Neural cell (in vitro differentiated cells): ENCODE measurements at regions not wholly inside any gene's neighbourhood (a gene's known extent, or its start where the extent isn't known, plus 50 kb on each side); places are given as distances from the start of the nearest gene placed in this dataset.

Experiments used
- H2AFZ ChIP-seq: fragments of 200-600, 300-800 bp; sonication (generic), shearing (Covaris generic); 2 replicates; pipeline ENCODE4 v1.6.0; 2014; ENCODE audit warnings: low read depth, mild to moderate bottlenecking, antibody characterized with exemption, low read length, moderate library complexity
- H3F3A ChIP-seq: fragments of 200-600 bp; shearing (Covaris generic); 2 replicates; pipeline ENCODE4 v1.6.1; 2016; ENCODE audit warnings: mild to moderate bottlenecking, moderate library complexity, mixed read lengths, antibody characterized with exemption, low read length; ENCODE audit not compliant: insufficient read depth, poor library complexity, severe bottlenecking
- H3K27ac ChIP-seq: fragments of 200-600, 300-800 bp; sonication (generic), shearing (Covaris generic); 2 replicates; pipeline ENCODE4 v1.5.1; 2014; ENCODE audit warnings: mild to moderate bottlenecking, low read length, moderate library complexity
- H3K27me3 ChIP-seq: fragments of 300-800, 200-600 bp; sonication (generic), shearing (Covaris generic); 2 replicates; pipeline ENCODE4 v1.6.0; 2014; ENCODE audit warnings: mild to moderate bottlenecking, low read depth, low read length, moderate library complexity; ENCODE audit not compliant: insufficient read depth
- H3K36me3 ChIP-seq: fragments of 300-800, 200-600 bp; sonication (generic), shearing (Covaris generic); 2 replicates; pipeline ENCODE4 v1.5.1; 2014; ENCODE audit warnings: mild to moderate bottlenecking, antibody characterized with exemption, low read length, moderate library complexity; ENCODE audit not compliant: insufficient read depth
- H3K4me2 ChIP-seq: fragments of 300-800, 200-600 bp; sonication (generic), shearing (Covaris generic); 2 replicates; pipeline ENCODE4 v1.6.0; 2014; ENCODE audit warnings: mild to moderate bottlenecking, low read length
- H3K4me3 ChIP-seq: fragments of 300-800, 200-600 bp; sonication (generic), shearing (Covaris generic); 2 replicates; pipeline ENCODE4 v1.5.1; 2014; ENCODE audit warnings: mild to moderate bottlenecking, low read length, moderate library complexity
- H3K79me2 ChIP-seq: fragments of 200-600 bp; shearing (Covaris generic); replicated peaks from 2 replicates; pipeline ENCODE4 v1.6.0; 2014; ENCODE audit warnings: mild to moderate bottlenecking, low read length, moderate library complexity; ENCODE audit not compliant: insufficient read depth
- H3K9ac ChIP-seq: fragments of 300-800, 200-600 bp; sonication (generic), shearing (Covaris generic); 2 replicates; pipeline ENCODE4 v1.6.1; 2016; ENCODE audit warnings: mild to moderate bottlenecking, low read length, mixed read lengths
- H3K9me2 ChIP-seq: fragments of 200-600 bp; shearing (Covaris generic); 2 replicates; pipeline ENCODE4 v1.6.1; 2016; ENCODE audit warnings: mild to moderate bottlenecking, low read length, mixed read lengths; ENCODE audit not compliant: insufficient read depth
- H3K9me3 ChIP-seq: fragments of 200-600, 300-800 bp; sonication (generic), shearing (Covaris generic); 2 replicates; pipeline ENCODE4 v1.6.1; 2016; ENCODE audit warnings: mild to moderate bottlenecking, mixed run types, low read length, moderate library complexity, mixed read lengths
- H4K20me1 ChIP-seq: fragments of 200-600 bp; shearing (Covaris generic); 2 replicates; pipeline ENCODE4 v1.6.1; 2016; ENCODE audit warnings: mild to moderate bottlenecking, mixed run types; ENCODE audit not compliant: insufficient read depth
- EP300 ChIP-seq: fragments of 450-650 bp; conservative IDR thresholded peaks from 2 replicates; pipeline ENCODE4 v1.6.1; 2014; ENCODE audit warnings: antibody characterized with exemption, mild to moderate bottlenecking, moderate library complexity; ENCODE audit not compliant: poor library complexity, severe bottlenecking
- EZH2 ChIP-seq: fragments of 200-600, 300-800 bp; shearing (Covaris generic), sonication (generic); IDR thresholded peaks from 2 replicates; pipeline ENCODE4 v1.6.1; 2014; ENCODE audit warnings: antibody characterized with exemption, low read length, borderline replicate concordance, mild to moderate bottlenecking; ENCODE audit not compliant: insufficient read depth, poor library complexity, severe bottlenecking
- MXI1 ChIP-seq: fragments of 450-650 bp; conservative IDR thresholded peaks from 2 replicates; pipeline ENCODE4 v1.6.1; 2014; ENCODE audit warnings: antibody characterized with exemption, mild to moderate bottlenecking; ENCODE audit not compliant: poor library complexity, severe bottlenecking
- POLR2AphosphoS5 ChIP-seq: IDR thresholded peaks from 2 replicates; pipeline ENCODE4 v1.6.1; 2012
- RAD21 ChIP-seq: fragments of 450-650 bp; conservative IDR thresholded peaks from 2 replicates; pipeline ENCODE4 v1.6.1; 2014; ENCODE audit warnings: antibody characterized with exemption, mild to moderate bottlenecking, moderate library complexity
- SMC3 ChIP-seq: fragments of 450-650 bp; conservative IDR thresholded peaks from 2 replicates; pipeline ENCODE4 v1.6.1; 2014; ENCODE audit warnings: antibody characterized with exemption, mild to moderate bottlenecking, moderate library complexity; ENCODE audit not compliant: poor library complexity
- TAF1 ChIP-seq: IDR thresholded peaks from 2 replicates; pipeline ENCODE4 v1.6.1; 2012; ENCODE audit warnings: low read depth
- TF ChIP-seq, protein P1 (sequence below): fragments of 450-650 bp; IDR thresholded peaks from 2 replicates; pipeline ENCODE4 v1.5.1; 2014; ENCODE audit warnings: antibody characterized with exemption, mild to moderate bottlenecking, moderate library complexity; ENCODE audit not compliant: poor library complexity, severe bottlenecking
- TF ChIP-seq, protein P2 (sequence below): IDR thresholded peaks from 2 replicates; pipeline ENCODE4 v1.6.1; 2012; ENCODE audit warnings: borderline replicate concordance

DNA sequence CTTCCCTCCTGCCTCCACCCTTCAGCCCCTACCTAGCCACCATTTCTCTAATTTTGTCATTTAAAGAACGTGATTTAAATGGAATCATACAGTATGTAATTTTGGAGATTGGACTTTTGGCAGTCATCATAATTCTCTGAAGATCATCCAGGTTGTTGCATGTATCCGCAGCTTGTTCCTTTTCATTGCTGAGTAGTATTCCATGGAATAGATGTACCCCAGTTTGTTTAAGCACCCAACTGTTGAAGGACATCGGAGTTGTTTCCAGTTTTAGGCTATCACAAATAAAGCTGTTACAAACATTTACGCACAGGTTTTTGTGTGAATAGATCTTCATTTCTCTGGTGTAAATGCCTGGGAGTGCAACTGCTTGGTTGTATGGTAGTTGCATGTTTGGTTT is 61.1 kb upstream of the PWP1 start:
- Histone ChIP-seq H4K20me1 (no peaks in the 10 kb centered on the region), H3K9me3 (peaks cover 6% of the 10 kb centered on the region), H3K9me2 (no peaks in the 10 kb centered on the region), H3K27ac (no peak overlapping the region), H3F3A (no peaks in the 10 kb centered on the region), H3K9ac (no peak overlapping the region), H3K27me3 (no peaks in the 10 kb centered on the region), H3K36me3 (no peaks in the 10 kb centered on the region), H3K4me3 (no peak overlapping the region), H2AFZ (no peak overlapping the region), H3K4me2 (no peak overlapping the region), H3K79me2 (no peaks in the 10 kb centered on the region)
- TF ChIP-seq, protein P1, sequence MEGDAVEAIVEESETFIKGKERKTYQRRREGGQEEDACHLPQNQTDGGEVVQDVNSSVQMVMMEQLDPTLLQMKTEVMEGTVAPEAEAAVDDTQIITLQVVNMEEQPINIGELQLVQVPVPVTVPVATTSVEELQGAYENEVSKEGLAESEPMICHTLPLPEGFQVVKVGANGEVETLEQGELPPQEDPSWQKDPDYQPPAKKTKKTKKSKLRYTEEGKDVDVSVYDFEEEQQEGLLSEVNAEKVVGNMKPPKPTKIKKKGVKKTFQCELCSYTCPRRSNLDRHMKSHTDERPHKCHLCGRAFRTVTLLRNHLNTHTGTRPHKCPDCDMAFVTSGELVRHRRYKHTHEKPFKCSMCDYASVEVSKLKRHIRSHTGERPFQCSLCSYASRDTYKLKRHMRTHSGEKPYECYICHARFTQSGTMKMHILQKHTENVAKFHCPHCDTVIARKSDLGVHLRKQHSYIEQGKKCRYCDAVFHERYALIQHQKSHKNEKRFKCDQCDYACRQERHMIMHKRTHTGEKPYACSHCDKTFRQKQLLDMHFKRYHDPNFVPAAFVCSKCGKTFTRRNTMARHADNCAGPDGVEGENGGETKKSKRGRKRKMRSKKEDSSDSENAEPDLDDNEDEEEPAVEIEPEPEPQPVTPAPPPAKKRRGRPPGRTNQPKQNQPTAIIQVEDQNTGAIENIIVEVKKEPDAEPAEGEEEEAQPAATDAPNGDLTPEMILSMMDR: no peak
- TF ChIP-seq EP300 (no peak), TAF1 (no peak), MXI1 (no peak), SMC3 (no peak), RAD21 (no peak), EZH2 (no peak), POLR2AphosphoS5 (no peak)
- TF ChIP-seq, protein P2, sequence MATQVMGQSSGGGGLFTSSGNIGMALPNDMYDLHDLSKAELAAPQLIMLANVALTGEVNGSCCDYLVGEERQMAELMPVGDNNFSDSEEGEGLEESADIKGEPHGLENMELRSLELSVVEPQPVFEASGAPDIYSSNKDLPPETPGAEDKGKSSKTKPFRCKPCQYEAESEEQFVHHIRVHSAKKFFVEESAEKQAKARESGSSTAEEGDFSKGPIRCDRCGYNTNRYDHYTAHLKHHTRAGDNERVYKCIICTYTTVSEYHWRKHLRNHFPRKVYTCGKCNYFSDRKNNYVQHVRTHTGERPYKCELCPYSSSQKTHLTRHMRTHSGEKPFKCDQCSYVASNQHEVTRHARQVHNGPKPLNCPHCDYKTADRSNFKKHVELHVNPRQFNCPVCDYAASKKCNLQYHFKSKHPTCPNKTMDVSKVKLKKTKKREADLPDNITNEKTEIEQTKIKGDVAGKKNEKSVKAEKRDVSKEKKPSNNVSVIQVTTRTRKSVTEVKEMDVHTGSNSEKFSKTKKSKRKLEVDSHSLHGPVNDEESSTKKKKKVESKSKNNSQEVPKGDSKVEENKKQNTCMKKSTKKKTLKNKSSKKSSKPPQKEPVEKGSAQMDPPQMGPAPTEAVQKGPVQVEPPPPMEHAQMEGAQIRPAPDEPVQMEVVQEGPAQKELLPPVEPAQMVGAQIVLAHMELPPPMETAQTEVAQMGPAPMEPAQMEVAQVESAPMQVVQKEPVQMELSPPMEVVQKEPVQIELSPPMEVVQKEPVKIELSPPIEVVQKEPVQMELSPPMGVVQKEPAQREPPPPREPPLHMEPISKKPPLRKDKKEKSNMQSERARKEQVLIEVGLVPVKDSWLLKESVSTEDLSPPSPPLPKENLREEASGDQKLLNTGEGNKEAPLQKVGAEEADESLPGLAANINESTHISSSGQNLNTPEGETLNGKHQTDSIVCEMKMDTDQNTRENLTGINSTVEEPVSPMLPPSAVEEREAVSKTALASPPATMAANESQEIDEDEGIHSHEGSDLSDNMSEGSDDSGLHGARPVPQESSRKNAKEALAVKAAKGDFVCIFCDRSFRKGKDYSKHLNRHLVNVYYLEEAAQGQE: no peak

DNA sequence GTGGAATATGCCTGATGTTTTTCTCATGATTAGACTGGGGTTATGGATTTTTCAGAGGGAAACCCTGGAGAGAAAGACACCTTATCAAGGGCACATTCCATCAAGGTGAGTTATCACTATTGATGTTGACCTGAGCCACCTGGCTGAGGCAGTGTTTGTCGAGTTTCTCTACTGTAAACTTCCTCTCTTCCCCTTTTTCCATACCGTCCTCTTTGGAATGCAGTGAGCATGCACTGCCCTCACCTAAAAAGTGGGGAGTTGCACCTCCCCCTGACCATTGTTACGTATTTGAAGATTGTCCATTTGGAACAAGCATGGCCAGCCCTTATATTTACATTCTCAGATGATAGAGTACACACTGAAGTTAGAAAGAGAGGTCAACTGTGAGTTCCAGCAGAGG is 53.9 kb upstream of the PWP1 start:
- H3K27ac ChIP-seq: no peak overlapping the region
- TF ChIP-seq TAF1 (no peak), POLR2AphosphoS5 (no peak), SMC3 (no peak), RAD21 (no peak), EZH2 (no peak), EP300 (no peak), MXI1 (no peak)
- TF ChIP-seq, protein P1: no peak
- TF ChIP-seq, protein P2: no peak

More for the DNA sequence above, 53.9 kb upstream of the PWP1 start:
- Histone ChIP-seq H3K79me2 (no peaks in the 10 kb centered on the region), H2AFZ (no peak overlapping the region), H3K4me3 (no peak overlapping the region), H4K20me1 (no peaks in the 10 kb centered on the region), H3K4me2 (no peak overlapping the region), H3K9ac (no peak overlapping the region), H3K27me3 (no peaks in the 10 kb centered on the region), H3K9me3 (no peaks in the 10 kb centered on the region), H3F3A (no peaks in the 10 kb centered on the region), H3K9me2 (no peaks in the 10 kb centered on the region), H3K36me3 (no peaks in the 10 kb centered on the region)
